K562 (cell line): ENCODE measurements at regions not wholly inside any gene's neighbourhood (a gene's known extent, or its start where the extent isn't known, plus 50 kb on each side); places are given as distances from the start of the nearest gene placed in this dataset.

Source experiments
- ATAC-seq: fragments of 200-7000 bp; cut with Tn5 transposase; 3 replicates; pipeline ENCODE4 v1.9.1; 2020; ENCODE audit warnings: moderate library complexity
- BruUV-seq: library from RNA; stranded (reverse); fragments of 400-500 nt; replicated peaks from 2 replicates; lab custom pipeline; 2021; lab: Mats Ljungman, UMichigan
- CTCF ChIA-PET: fragments of 300-600 bp; formaldehyde crosslinking; extraction: SDS; loops from one replicate; lab custom pipeline; 2021; ENCODE audit warnings: low intra/inter-chr PET ratio; lab: Yijun Ruan, JAX
- POLR2A ChIA-PET: fragments of 300-600, 350-650 bp; sonication (Branson Sonifier 250); formaldehyde crosslinking; extraction: SDS; loops from one replicate; lab custom pipeline; 2021; ENCODE audit warnings: antibody characterized with exemption, inconsistent platforms; lab: Yijun Ruan, JAX
- DNase-seq, 4 experiments: peaks; one replicate each; pipeline versions ENCODE4 v3.0.0 to v3.0.0-alpha.2; 2011 to 2018; ENCODE audit warnings: low spot score in 3 of 4, mixed read lengths in 3 of 4; ENCODE audit errors: extremely low read depth in 1 of 4
- FAIRE-seq: peaks from 2 replicates; lab custom pipeline; 2011; peaks lifted over from hg19 to GRCh38; lab: Jason Lieb, UNC
- H2AFZ ChIP-seq: 2 replicates; pipeline ENCODE4 v1.6.0; 2011; ENCODE audit warnings: low read depth, low read length, control low read depth, inconsistent platforms
- H3K27ac ChIP-seq: fragments of 200-600 bp; 3 replicates; pipeline ENCODE4 v1.8.0; 2011; ENCODE audit warnings: low read depth, mild to moderate bottlenecking, control low read depth, inconsistent platforms, low read length, moderate library complexity, mixed read lengths; ENCODE audit errors: extremely low read depth
- H3K27me3 ChIP-seq, 2 experiments: fragments of 300-600 bp in 1 of 2; 2 replicates in 1 of 2; 3 replicates in 1 of 2; pipeline versions ENCODE4 v1.6.0 to v1.8.0; 2011; ENCODE audit warnings: inconsistent platforms in 2 of 2, low read length in 2 of 2, mild to moderate bottlenecking in 1 of 2, mixed read lengths in 1 of 2, moderate library complexity in 1 of 2; ENCODE audit not compliant: control insufficient read depth in 2 of 2, insufficient read depth in 2 of 2
- H3K36me3 ChIP-seq: fragments of 300-600 bp; 3 replicates; pipeline ENCODE4 v1.8.0; 2011; ENCODE audit warnings: mild to moderate bottlenecking, low read length, inconsistent platforms; ENCODE audit not compliant: control insufficient read depth, insufficient read depth
- H3K4me1 ChIP-seq, 2 experiments: fragments of 200-600 bp in 1 of 2; replicated peaks in 1 of 2; 2 replicates in 1 of 2; 3 replicates in 1 of 2; pipeline versions ENCODE4 v1.5.1 to v1.8.0; 2011; ENCODE audit warnings: inconsistent platforms in 2 of 2, low read length in 2 of 2, mild to moderate bottlenecking in 1 of 2, mixed read lengths in 1 of 2, moderate library complexity in 1 of 2; ENCODE audit not compliant: control insufficient read depth in 2 of 2, insufficient read depth in 2 of 2
- H3K4me2 ChIP-seq: 2 replicates; pipeline ENCODE4 v1.6.1; 2011; ENCODE audit warnings: low read length, control low read depth, inconsistent platforms, mixed read lengths; ENCODE audit not compliant: insufficient read depth
- H3K4me3 ChIP-seq: fragments of 200-600 bp; sonication (generic), shearing (Covaris generic); 2 replicates; pipeline ENCODE4 v1.5.1; 2016; ENCODE audit warnings: control low read depth, inconsistent platforms
- H3K79me2 ChIP-seq: fragments of 200-600 bp; 3 replicates; pipeline ENCODE4 v1.8.0; 2011; ENCODE audit warnings: low read length, inconsistent platforms; ENCODE audit not compliant: control insufficient read depth, insufficient read depth
- H3K9ac ChIP-seq, 2 experiments: 2 replicates each; pipeline versions ENCODE4 v1.6.0 to v1.6.1; 2011; ENCODE audit warnings: low read depth in 2 of 2, low read length in 2 of 2, control low read depth in 1 of 2, inconsistent platforms in 1 of 2, mild to moderate bottlenecking in 1 of 2, mixed read lengths in 1 of 2; ENCODE audit not compliant: insufficient read depth in 1 of 2
- H3K9me1 ChIP-seq: one replicate; pipeline ENCODE4 v1.6.0; 2011; ENCODE audit warnings: inconsistent platforms, mild to moderate bottlenecking, low read length, moderate library complexity; ENCODE audit not compliant: control insufficient read depth, insufficient read depth
- H3K9me3 ChIP-seq: replicated peaks from 2 replicates; pipeline ENCODE4 v1.5.1; 2011; ENCODE audit warnings: low read depth, low read length, inconsistent platforms; ENCODE audit not compliant: control insufficient read depth, insufficient read depth
- H4K20me1 ChIP-seq: replicated peaks from 2 replicates; pipeline ENCODE4 v1.6.1; 2011; ENCODE audit warnings: low read length, inconsistent platforms, mixed read lengths; ENCODE audit not compliant: control insufficient read depth, insufficient read depth
- DMBX1 ChIP-seq: fragments of 250-450 bp; sonication (Bioruptor Pico); IDR thresholded peaks from 2 replicates; pipeline ENCODE4 v1.8.0; 2022; ENCODE audit warnings: inconsistent platforms, mild to moderate bottlenecking, moderate library complexity, borderline replicate concordance
- E2F6 ChIP-seq, 2 experiments: IDR thresholded peaks; 2 replicates each; pipeline ENCODE4 v1.6.1; 2011; ENCODE audit warnings: borderline replicate concordance in 1 of 2, control low read depth in 1 of 2, low read depth in 1 of 2, low read length in 1 of 2, mild to moderate bottlenecking in 1 of 2, mixed read lengths in 1 of 2, moderate library complexity in 1 of 2; ENCODE audit not compliant: insufficient read depth in 1 of 2, insufficient read length in 1 of 2, poor library complexity in 1 of 2, severe bottlenecking in 1 of 2; ENCODE audit errors: extremely low read depth in 1 of 2
- FOXJ3 ChIP-seq: sonication (generic); formaldehyde crosslinking; IDR thresholded peaks from 2 replicates; pipeline ENCODE4 v1.4.0; 2020; ENCODE audit warnings: mild to moderate bottlenecking, missing genetic modification reagents
- KDM1A ChIP-seq, 2 experiments: fragments of 450-650 bp; IDR thresholded peaks; 2 replicates each; pipeline ENCODE4 v1.6.1; 2016; ENCODE audit warnings: mild to moderate bottlenecking in 2 of 2
- MAZ ChIP-seq, 2 experiments: fragments of 450-650 bp in 1 of 2; sonication (generic) in 1 of 2; formaldehyde crosslinking; IDR thresholded peaks in 1 of 2; conservative IDR thresholded peaks in 1 of 2; 2 replicates each; pipeline versions ENCODE4 v1.4.0 to v1.5.0; 2020; ENCODE audit warnings: mild to moderate bottlenecking in 1 of 2, missing genetic modification reagents in 1 of 2
- MTA2 ChIP-seq: fragments of 450-650 bp; IDR thresholded peaks from 2 replicates; pipeline ENCODE4 v1.6.1; 2016; ENCODE audit warnings: low read depth
- NFATC3 ChIP-seq: fragments of 450-650 bp; IDR thresholded peaks from 2 replicates; pipeline ENCODE4 v1.6.1; 2017; ENCODE audit warnings: mild to moderate bottlenecking
- PYGO2 ChIP-seq: fragments of 450-650 bp; IDR thresholded peaks from 2 replicates; pipeline ENCODE4 v1.6.1; 2016; ENCODE audit warnings: mild to moderate bottlenecking, missing genetic modification characterization, moderate library complexity, missing compliant biosample characterization
- RBBP5 ChIP-seq: fragments of 200-600 bp; sonication (generic); IDR thresholded peaks from 2 replicates; pipeline ENCODE4 v1.6.1; 2012; ENCODE audit warnings: borderline replicate concordance, mild to moderate bottlenecking, low read length, control low read depth, inconsistent platforms; ENCODE audit not compliant: insufficient read depth, poor library complexity, severe bottlenecking
- TEAD2 ChIP-seq: fragments of 450-650 bp; IDR thresholded peaks from 2 replicates; pipeline ENCODE4 v1.6.1; 2016; ENCODE audit warnings: missing genetic modification characterization, control low read depth, missing compliant biosample characterization
- ZNF143 ChIP-seq: sonication (generic); formaldehyde crosslinking; IDR thresholded peaks from 2 replicates; pipeline ENCODE4 v1.9.0; 2022; ENCODE audit warnings: mild to moderate bottlenecking, missing genetic modification reagents
- ZSCAN32 ChIP-seq: fragments of 450-650 bp; formaldehyde crosslinking; IDR thresholded peaks from 2 replicates; pipeline ENCODE4 v1.4.0; 2020; ENCODE audit warnings: mild to moderate bottlenecking, moderate library complexity
- WGBS: fragments of 100-300 bp; shearing (Covaris generic); methylation state at CpG from one replicate; pipeline ENCODE4 v1.1.6; 2016; ENCODE audit warnings: low coverage, mixed read lengths; ENCODE audit not compliant: insufficient coverage; ENCODE audit errors: missing lambda C conversion rate; 5-methylcytosine and 5-hydroxymethylcytosine counted together
- in situ Hi-C: fragments of 300-500 bp; cut with MboI; formaldehyde crosslinking; loops from 4 replicates; pipeline ENCODE4 v1.15.0; 2018; ENCODE audit warnings: inconsistent platforms, mixed read lengths
- intact Hi-C: fragments of 100-400 bp; cut with micrococcal nuclease; formaldehyde crosslinking; loops from 2 replicates; pipeline ENCODE4 v1.14.2; 2022
- TF ChIP-seq, protein P1 (sequence below): fragments of 200-400 bp; formaldehyde crosslinking; IDR thresholded peaks from 2 replicates; pipeline ENCODE4 v1.6.1; 2017; ENCODE audit warnings: mild to moderate bottlenecking, low read depth, low read length, moderate library complexity
- TF ChIP-seq, protein P2 (sequence below): fragments of 450-650 bp; formaldehyde crosslinking; IDR thresholded peaks from 2 replicates; pipeline ENCODE4 v1.4.0; 2020; ENCODE audit warnings: mild to moderate bottlenecking, moderate library complexity
- TF ChIP-seq, protein P3 (sequence below), 3 experiments: fragments of 200-800 bp in 1 of 3; sonication (Bioruptor generic) in 1 of 3; sonication (generic) in 1 of 3; formaldehyde crosslinking in 1 of 3; IDR thresholded peaks; 2 replicates each; pipeline versions ENCODE4 v1.6.1 to v1.8.0; 2016 to 2022; ENCODE audit warnings: mild to moderate bottlenecking in 2 of 3, missing compliant biosample characterization in 2 of 3, missing genetic modification characterization in 2 of 3, missing genetic modification reagents in 1 of 3

- ATAC-seq (no peak), FAIRE-seq (no peak), DNase-seq (no peak)
- intact Hi-C loops, result no loop called here
- Histone ChIP-seq H3K27ac (no peak overlapping the region), H2AFZ (no peak overlapping the region), H3K9ac (no peak overlapping the region), H3K79me2 (no peaks in the 10 kb centered on the region), H3K27me3 (no peaks in the 10 kb centered on the region; a peak in 2 of 5 replicates), H3K4me1 (no peaks in the 10 kb centered on the region), H3K36me3 (no peaks in the 10 kb centered on the region), H3K4me3 (no peak overlapping the region), H3K9me3 (no peaks in the 10 kb centered on the region), H3K9me1 (no peaks in the 10 kb centered on the region), H4K20me1 (no peaks in the 10 kb centered on the region), H3K4me2 (no peak overlapping the region)
- ChIA-PET POLR2A (no interaction called here), CTCF (no interaction called here)
- in situ Hi-C loops, result no loop called here
- BruUV-seq, result no TSS peak
- WGBS, result 0% methylated on average over 3 of the region's 3 CpGs
- TF ChIP-seq, protein P1, sequence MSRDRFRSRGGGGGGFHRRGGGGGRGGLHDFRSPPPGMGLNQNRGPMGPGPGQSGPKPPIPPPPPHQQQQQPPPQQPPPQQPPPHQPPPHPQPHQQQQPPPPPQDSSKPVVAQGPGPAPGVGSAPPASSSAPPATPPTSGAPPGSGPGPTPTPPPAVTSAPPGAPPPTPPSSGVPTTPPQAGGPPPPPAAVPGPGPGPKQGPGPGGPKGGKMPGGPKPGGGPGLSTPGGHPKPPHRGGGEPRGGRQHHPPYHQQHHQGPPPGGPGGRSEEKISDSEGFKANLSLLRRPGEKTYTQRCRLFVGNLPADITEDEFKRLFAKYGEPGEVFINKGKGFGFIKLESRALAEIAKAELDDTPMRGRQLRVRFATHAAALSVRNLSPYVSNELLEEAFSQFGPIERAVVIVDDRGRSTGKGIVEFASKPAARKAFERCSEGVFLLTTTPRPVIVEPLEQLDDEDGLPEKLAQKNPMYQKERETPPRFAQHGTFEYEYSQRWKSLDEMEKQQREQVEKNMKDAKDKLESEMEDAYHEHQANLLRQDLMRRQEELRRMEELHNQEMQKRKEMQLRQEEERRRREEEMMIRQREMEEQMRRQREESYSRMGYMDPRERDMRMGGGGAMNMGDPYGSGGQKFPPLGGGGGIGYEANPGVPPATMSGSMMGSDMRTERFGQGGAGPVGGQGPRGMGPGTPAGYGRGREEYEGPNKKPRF, result no peak
- TF ChIP-seq MAZ (CRISPR knock-in tag; conservative IDR thresholded peaks at IDR 0.05 in 1 of 2, IDR thresholded peaks at IDR 0.05 in 1 of 2), result no peak
- TF ChIP-seq NFATC3, result no peak
- TF ChIP-seq FOXJ3 (CRISPR knock-in tag), result no peak
- TF ChIP-seq ZNF143 (CRISPR knock-in tag), result no peak
- no peak for TF ChIP-seq TEAD2 (tag)
- no peak for TF ChIP-seq DMBX1 (CRISPR knock-in tag)
- TF ChIP-seq RBBP5, result no peak
- no peak for TF ChIP-seq E2F6 (IDR thresholded peaks at IDR 0.05; ENCODE audit: borderline replicate concordance in 1 of 2, extremely low read depth in 1 of 2, insufficient read depth in 1 of 2, insufficient read length in 1 of 2, low read depth in 1 of 2, low read length in 1 of 2, poor library complexity in 1 of 2, severe bottlenecking in 1 of 2)
- TF ChIP-seq ZSCAN32 (CRISPR knock-in tag), result no peak
- TF ChIP-seq PYGO2 (tag), result no peak
- TF ChIP-seq, protein P2, sequence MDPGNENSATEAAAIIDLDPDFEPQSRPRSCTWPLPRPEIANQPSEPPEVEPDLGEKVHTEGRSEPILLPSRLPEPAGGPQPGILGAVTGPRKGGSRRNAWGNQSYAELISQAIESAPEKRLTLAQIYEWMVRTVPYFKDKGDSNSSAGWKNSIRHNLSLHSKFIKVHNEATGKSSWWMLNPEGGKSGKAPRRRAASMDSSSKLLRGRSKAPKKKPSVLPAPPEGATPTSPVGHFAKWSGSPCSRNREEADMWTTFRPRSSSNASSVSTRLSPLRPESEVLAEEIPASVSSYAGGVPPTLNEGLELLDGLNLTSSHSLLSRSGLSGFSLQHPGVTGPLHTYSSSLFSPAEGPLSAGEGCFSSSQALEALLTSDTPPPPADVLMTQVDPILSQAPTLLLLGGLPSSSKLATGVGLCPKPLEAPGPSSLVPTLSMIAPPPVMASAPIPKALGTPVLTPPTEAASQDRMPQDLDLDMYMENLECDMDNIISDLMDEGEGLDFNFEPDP (CRISPR knock-in tag), result no peak
- TF ChIP-seq, protein P3, sequence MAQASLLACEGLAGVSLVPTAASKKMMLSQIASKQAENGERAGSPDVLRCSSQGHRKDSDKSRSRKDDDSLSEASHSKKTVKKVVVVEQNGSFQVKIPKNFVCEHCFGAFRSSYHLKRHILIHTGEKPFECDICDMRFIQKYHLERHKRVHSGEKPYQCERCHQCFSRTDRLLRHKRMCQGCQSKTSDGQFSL (CRISPR knock-in tag; IDR thresholded peaks at IDR 0.05), result no peak
- TF ChIP-seq, protein P3 (tag; IDR thresholded peaks at IDR 0.05), result no peak
- TF ChIP-seq MTA2, result no peak
- TF ChIP-seq KDM1A (IDR thresholded peaks at IDR 0.05), result no peak
These were observed 51.2 kb downstream of the OR13H1 start for GRCh38 chrX:131595120-131595519.
